GM10248 (cell line): ENCODE measurements at regions not wholly inside any gene's neighbourhood (a gene's known extent, or its start where the extent isn't known, plus 50 kb on each side); places are given as distances from the start of the nearest gene placed in this dataset.

Source experiments
- CTCF ChIA-PET: fragments of 300-600 bp; sonication (Branson Sonifier 250); formaldehyde crosslinking; extraction: SDS; loops from one replicate; lab custom pipeline; 2021; ENCODE audit warnings: antibody characterized with exemption; lab: Yijun Ruan, JAX
- POLR2A ChIA-PET: fragments of 350-650 bp; sonication (Branson Sonifier 250); formaldehyde crosslinking; extraction: SDS; loops from one replicate; lab custom pipeline; 2020; ENCODE audit warnings: antibody characterized with exemption; lab: Yijun Ruan, JAX
- DNase-seq: peaks from one replicate; pipeline ENCODE4 v3.0.0; 2012; ENCODE audit errors: extremely low spot score
- TF ChIP-seq, protein P1 (sequence below): IDR thresholded peaks from 2 replicates; pipeline ENCODE4 v1.5.1; 2012; ENCODE audit warnings: mild to moderate bottlenecking, low read depth; ENCODE audit errors: extremely low read depth, missing control alignments, control extremely low read depth

DNA sequence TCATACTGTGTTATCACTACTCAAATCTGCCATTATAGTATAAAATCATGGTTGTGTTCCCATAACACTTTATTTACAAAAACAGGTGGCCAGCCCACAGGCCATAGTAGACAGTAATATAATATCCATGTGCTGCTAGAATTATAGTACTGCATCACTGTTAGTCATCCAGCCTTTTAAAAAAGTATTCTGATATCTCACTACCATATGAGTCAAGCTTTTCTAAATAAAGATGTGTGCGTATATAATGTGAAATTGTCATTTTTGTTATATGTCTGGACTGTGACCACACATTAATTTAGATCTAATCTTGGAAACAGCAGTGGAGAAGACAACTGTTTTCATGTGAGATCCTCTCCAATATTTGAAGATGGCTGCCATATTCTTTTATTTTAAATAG, 1049.1 kb upstream of the GOT2 start:
- POLR2A ChIA-PET: no interaction called here
- DNase-seq: no peak
- TF ChIP-seq, protein P1, sequence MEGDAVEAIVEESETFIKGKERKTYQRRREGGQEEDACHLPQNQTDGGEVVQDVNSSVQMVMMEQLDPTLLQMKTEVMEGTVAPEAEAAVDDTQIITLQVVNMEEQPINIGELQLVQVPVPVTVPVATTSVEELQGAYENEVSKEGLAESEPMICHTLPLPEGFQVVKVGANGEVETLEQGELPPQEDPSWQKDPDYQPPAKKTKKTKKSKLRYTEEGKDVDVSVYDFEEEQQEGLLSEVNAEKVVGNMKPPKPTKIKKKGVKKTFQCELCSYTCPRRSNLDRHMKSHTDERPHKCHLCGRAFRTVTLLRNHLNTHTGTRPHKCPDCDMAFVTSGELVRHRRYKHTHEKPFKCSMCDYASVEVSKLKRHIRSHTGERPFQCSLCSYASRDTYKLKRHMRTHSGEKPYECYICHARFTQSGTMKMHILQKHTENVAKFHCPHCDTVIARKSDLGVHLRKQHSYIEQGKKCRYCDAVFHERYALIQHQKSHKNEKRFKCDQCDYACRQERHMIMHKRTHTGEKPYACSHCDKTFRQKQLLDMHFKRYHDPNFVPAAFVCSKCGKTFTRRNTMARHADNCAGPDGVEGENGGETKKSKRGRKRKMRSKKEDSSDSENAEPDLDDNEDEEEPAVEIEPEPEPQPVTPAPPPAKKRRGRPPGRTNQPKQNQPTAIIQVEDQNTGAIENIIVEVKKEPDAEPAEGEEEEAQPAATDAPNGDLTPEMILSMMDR: no peak
- CTCF ChIA-PET: no interaction called here

DNA sequence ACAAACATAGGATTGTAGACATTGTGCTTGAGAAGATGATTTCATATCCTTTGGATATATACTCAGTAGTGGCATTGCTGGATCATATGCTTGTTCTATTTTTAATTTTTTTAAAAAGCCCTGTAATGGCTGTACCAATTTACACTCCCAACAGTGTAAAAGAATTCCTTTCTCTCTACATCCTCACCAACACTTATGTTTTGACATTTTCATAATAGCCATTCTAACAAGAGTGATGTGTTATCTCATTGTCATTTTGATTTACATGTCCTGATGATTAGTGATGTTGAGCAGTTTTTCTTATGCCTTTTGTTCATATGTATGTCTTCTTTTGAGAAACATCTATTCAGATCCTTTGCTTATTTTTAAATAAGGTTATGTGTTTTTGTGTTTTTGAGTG, 1039.2 kb upstream of the GOT2 start:
- ChIA-PET POLR2A (no interaction called here), CTCF (no interaction called here)
- TF ChIP-seq, protein P1: no peak

DNA sequence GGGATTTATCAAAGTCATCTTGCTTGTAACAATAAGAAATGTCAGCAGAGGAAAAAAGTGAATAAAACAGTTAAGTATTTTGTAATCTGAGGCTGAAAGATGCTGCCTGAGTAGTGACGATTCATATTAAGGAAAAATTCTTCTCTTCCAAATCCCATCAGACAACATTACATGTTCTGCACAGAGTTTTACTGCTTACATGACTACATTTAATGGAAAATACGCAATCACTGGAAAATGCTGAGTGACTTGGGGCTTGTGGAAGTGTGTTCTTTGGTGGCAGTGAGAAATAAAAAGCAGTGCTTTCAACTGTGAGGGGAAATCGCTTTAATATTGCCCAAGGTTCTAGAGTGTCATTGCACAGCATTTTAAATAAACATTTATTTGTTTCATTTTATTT, 1025.2 kb upstream of the GOT2 start:
- POLR2A ChIA-PET: no interaction called here
- DNase-seq: no peak
- TF ChIP-seq, protein P1: no peak
- CTCF ChIA-PET: no interaction called here

More for the DNA sequence above, 1039.2 kb upstream of the GOT2 start:
- no peak for DNase-seq

DNA sequence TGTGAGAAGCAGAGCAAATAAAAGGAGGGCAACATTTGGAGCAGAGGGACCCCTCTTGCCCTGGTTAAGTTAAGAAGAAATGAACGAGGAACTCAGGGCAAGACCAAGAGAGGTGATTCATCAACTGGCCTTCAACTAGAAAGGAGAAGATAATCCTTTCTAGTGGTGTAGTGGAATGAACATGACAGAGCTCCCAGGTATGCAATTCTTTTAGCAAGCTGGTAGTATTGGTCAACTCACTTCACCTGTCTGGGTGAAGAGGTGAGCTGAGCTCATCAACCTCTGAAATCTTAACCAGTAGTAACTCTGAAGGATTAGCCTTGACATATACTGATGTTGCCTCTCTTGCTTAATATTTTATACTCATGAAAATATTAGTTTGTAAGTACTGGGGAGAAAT, 1024.7 kb upstream of the GOT2 start:
- TF ChIP-seq, protein P1: no peak
- CTCF ChIA-PET: no interaction called here
- no peak for DNase-seq
- POLR2A ChIA-PET: no interaction called here

DNA sequence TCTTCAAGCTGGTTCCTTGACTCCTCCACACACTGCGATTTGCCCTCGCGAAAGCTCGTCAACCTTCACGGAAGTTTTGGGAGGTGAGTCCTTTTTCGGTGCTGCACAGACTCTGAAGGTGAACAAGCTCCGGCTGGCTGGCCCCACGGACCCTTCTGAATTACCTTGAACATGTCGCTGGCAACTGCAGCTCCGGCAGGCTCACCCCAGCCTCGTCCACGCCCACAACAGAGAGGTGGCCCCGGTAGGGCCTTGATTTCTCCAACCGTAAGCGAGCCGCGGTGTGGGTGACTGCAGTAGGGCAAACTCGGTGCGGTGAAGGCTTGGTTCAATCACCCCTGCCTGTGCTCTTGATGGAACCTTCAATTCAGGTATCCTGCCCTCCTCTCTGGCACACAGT, 1020.7 kb upstream of the GOT2 start:
- ChIA-PET POLR2A (no interaction called here), CTCF (no interaction called here)
- TF ChIP-seq, protein P1: no peak
- no peak for DNase-seq

DNA sequence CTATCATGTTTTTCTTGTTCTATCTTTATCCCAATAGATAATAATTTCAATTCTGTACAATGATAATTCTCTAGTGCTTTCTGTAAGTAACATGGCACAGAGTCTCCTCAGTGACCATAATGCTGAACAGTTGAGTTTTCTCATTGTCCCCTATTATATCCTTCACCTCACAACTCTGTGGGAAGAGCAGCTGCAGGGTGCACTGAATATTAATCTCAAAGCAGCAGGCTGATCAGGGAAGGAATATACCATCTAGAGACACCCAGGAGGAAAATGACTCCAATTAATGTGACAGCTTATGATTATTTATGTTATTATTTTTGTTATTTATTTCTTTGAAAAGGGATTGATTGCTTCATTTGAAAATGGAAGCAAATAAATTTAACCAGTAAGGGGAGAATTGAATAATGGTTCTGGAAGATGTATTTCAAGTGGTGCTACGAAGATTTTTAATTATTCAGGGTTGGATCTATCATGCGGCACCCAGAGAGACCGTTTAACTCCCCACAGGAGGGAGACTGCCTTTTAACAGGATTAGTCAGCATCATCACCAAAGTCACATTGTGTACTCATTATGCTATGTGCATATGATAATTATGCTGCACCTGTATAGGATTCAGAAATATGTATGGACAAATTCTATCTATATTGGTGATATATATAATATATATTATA, 1015.7 kb upstream of the GOT2 start:
- DNase-seq: no peak
- CTCF ChIA-PET: no interaction called here
- POLR2A ChIA-PET: no interaction called here
- TF ChIP-seq, protein P1: no peak
